Ovary (tissue), 3 donors: ENCODE measurements at regions not wholly inside any gene's neighbourhood (a gene's known extent, or its start where the extent isn't known, plus 50 kb on each side); places are given as distances from the start of the nearest gene placed in this dataset.

Experiments used
- EP300 ChIP-seq: sonication (generic); formaldehyde crosslinking; IDR thresholded peaks from one replicate; pipeline ENCODE4 v1.6.1; 2017; ENCODE audit warnings: antibody characterized with exemption
- POLR2A ChIP-seq: fragments of 450-650 bp; IDR thresholded peaks from one replicate; pipeline ENCODE4 v1.6.1; 2017; ENCODE audit warnings: antibody characterized with exemption, mild to moderate bottlenecking, moderate library complexity
- TF ChIP-seq, protein P1 (sequence below), 3 donors: fragments of 450-650 bp in 2 of 3; fragments of 200-600 bp in 1 of 3; IDR thresholded peaks; one replicate each; pipeline versions ENCODE4 v1.5.1 to v1.8.0; 2016 to 2022; ENCODE audit warnings: antibody characterized with exemption in 3 of 3, mild to moderate bottlenecking in 1 of 3
- donor health status: DM: no; HTN: no; CAD: no.

DNA sequence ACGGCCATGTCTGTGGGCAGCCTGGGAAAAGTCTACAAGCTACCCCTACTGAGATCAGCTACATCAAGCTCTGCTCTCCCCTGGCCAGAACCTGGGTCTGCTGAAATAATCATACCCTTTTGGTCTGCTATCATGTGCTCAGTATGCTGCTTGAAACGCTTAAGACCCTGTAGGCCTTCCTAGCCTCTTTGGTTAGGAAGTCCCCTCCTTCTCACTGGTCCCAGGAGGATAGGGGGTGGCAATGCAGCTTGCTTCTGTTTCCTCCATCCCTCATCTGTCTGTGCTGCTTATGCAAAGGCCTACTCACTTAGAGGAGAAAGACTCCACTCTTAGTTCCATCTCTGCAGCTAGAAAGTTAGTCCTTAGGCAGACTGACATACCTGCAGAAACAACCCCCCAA is 118.2 kb upstream of the RASGRP1 start:
- TF ChIP-seq, protein P1, sequence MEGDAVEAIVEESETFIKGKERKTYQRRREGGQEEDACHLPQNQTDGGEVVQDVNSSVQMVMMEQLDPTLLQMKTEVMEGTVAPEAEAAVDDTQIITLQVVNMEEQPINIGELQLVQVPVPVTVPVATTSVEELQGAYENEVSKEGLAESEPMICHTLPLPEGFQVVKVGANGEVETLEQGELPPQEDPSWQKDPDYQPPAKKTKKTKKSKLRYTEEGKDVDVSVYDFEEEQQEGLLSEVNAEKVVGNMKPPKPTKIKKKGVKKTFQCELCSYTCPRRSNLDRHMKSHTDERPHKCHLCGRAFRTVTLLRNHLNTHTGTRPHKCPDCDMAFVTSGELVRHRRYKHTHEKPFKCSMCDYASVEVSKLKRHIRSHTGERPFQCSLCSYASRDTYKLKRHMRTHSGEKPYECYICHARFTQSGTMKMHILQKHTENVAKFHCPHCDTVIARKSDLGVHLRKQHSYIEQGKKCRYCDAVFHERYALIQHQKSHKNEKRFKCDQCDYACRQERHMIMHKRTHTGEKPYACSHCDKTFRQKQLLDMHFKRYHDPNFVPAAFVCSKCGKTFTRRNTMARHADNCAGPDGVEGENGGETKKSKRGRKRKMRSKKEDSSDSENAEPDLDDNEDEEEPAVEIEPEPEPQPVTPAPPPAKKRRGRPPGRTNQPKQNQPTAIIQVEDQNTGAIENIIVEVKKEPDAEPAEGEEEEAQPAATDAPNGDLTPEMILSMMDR (IDR thresholded peaks at IDR 0.05), result no peak
- TF ChIP-seq POLR2A (no peak), EP300 (no peak)
